ENCODE measurements at regions not wholly inside any gene's neighbourhood (a gene's known extent, or its start where the extent isn't known, plus 50 kb on each side); places are given as distances from the start of the nearest gene placed in this dataset.

GRCh38 chr15:47607695-47608094 lies 109.6 kb upstream of the SEMA6D start:
- TF ChIP-seq, protein P1, sequence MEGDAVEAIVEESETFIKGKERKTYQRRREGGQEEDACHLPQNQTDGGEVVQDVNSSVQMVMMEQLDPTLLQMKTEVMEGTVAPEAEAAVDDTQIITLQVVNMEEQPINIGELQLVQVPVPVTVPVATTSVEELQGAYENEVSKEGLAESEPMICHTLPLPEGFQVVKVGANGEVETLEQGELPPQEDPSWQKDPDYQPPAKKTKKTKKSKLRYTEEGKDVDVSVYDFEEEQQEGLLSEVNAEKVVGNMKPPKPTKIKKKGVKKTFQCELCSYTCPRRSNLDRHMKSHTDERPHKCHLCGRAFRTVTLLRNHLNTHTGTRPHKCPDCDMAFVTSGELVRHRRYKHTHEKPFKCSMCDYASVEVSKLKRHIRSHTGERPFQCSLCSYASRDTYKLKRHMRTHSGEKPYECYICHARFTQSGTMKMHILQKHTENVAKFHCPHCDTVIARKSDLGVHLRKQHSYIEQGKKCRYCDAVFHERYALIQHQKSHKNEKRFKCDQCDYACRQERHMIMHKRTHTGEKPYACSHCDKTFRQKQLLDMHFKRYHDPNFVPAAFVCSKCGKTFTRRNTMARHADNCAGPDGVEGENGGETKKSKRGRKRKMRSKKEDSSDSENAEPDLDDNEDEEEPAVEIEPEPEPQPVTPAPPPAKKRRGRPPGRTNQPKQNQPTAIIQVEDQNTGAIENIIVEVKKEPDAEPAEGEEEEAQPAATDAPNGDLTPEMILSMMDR (IDR thresholded peaks at IDR 0.05; ENCODE audit: borderline replicate concordance, extremely low read depth, insufficient read depth), result no peak
- H3K4me3 ChIP-seq (ENCODE audit: low read length in 3 of 3), result no peak overlapping the region
- H3K9ac ChIP-seq (ENCODE audit: low read length in 3 of 3), result no peak overlapping the region
- no peaks in the 10 kb centered on the region for H3K27me3 ChIP-seq (ENCODE audit: control insufficient read depth, insufficient read depth, low read length)
- no peak overlapping the region for H3K27ac ChIP-seq (ENCODE audit: low read depth in 2 of 2, low read length in 2 of 2)
- FAIRE-seq, result no peak
- H3K4me1 ChIP-seq (ENCODE audit: control insufficient read depth in 2 of 3, insufficient read depth in 2 of 3, low read depth in 1 of 3, low read length in 3 of 3), result no peaks in the 10 kb centered on the region
- H3K36me3 ChIP-seq (ENCODE audit: control insufficient read depth in 2 of 3, insufficient read depth in 3 of 3, low read length in 3 of 3), result no peaks in the 10 kb centered on the region
- peak in 1 of 5 donors; percentile 31 for DNase-seq
- no peaks in the 10 kb centered on the region for H3K9me3 ChIP-seq (ENCODE audit: control insufficient read depth in 2 of 3, insufficient read depth in 1 of 3, low read length in 3 of 3)
- intact Hi-C loops (cut with DNase I), result no loop called here

GRCh38 chr15:47609693-47610092 lies 107.6 kb upstream of the SEMA6D start:
- no peak for FAIRE-seq
- no peak overlapping the region for H3K9ac ChIP-seq (ENCODE audit: low read length in 3 of 3)
- no peak for DNase-seq

DNA sequence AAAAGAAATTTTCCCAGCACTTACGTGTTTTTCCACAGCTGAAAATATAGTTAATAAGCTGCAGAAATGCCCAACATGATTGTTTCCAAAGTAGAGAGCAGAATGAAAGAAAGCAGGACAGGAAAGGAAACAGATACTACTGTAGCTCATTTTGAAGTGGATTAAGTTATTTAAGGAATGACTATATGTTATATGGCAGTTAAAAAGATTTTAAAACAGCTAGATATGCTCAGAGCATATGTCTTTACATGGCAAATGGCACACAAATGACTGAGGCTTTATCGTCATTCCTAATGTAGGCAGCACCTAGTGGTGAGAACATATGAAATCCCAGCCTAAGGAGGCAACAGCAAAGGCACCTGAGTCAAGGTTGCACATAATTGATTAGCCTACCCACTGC lies 106.6 kb upstream of the SEMA6D start:
- Histone ChIP-seq H3K4me3 (ENCODE audit: low read length in 3 of 3) (no peak overlapping the region), H3K9ac (ENCODE audit: low read length in 3 of 3) (no peak overlapping the region), H3K9me3 (ENCODE audit: control insufficient read depth in 2 of 3, insufficient read depth in 1 of 3, low read length in 3 of 3) (no peaks in the 10 kb centered on the region), H3K36me3 (ENCODE audit: control insufficient read depth in 2 of 3, insufficient read depth in 3 of 3, low read length in 3 of 3) (no peaks in the 10 kb centered on the region), H3K4me1 (ENCODE audit: control insufficient read depth in 2 of 3, insufficient read depth in 2 of 3, low read depth in 1 of 3, low read length in 3 of 3) (no peaks in the 10 kb centered on the region), H3K27ac (ENCODE audit: low read depth in 2 of 2, low read length in 2 of 2) (no peak overlapping the region), H3K27me3 (ENCODE audit: control insufficient read depth, insufficient read depth, low read length) (no peaks in the 10 kb centered on the region)
- no peak for FAIRE-seq
- no peak for DNase-seq
- TF ChIP-seq, protein P1 (IDR thresholded peaks at IDR 0.05; ENCODE audit: borderline replicate concordance, extremely low read depth, insufficient read depth), result no peak
- intact Hi-C loops (cut with DNase I), result no loop called here

More at GRCh38 chr15:47609693-47610092, 107.6 kb upstream of the SEMA6D start:
- Histone ChIP-seq H3K27me3 (ENCODE audit: control insufficient read depth, insufficient read depth, low read length) (no peaks in the 10 kb centered on the region), H3K9me3 (ENCODE audit: control insufficient read depth in 2 of 3, insufficient read depth in 1 of 3, low read length in 3 of 3) (no peaks in the 10 kb centered on the region), H3K4me3 (ENCODE audit: low read length in 3 of 3) (no peak overlapping the region), H3K27ac (ENCODE audit: low read depth in 2 of 2, low read length in 2 of 2) (no peak overlapping the region), H3K36me3 (ENCODE audit: control insufficient read depth in 2 of 3, insufficient read depth in 3 of 3, low read length in 3 of 3) (no peaks in the 10 kb centered on the region), H3K4me1 (ENCODE audit: control insufficient read depth in 2 of 3, insufficient read depth in 2 of 3, low read depth in 1 of 3, low read length in 3 of 3) (no peaks in the 10 kb centered on the region)
- intact Hi-C loops (cut with DNase I), result no loop called here
- TF ChIP-seq, protein P1 (IDR thresholded peaks at IDR 0.05; ENCODE audit: borderline replicate concordance, extremely low read depth, insufficient read depth), result no peak

- no peak overlapping the region for H3K27ac ChIP-seq (ENCODE audit: low read depth in 2 of 2, low read length in 2 of 2)
- intact Hi-C loops (cut with DNase I), result no loop called here
- no peaks in the 10 kb centered on the region for H3K36me3 ChIP-seq (ENCODE audit: control insufficient read depth in 2 of 3, insufficient read depth in 3 of 3, low read length in 3 of 3)
- peak in 1 of 5 donors; percentile 33 for DNase-seq
- no peak for FAIRE-seq
- no peak overlapping the region for H3K4me3 ChIP-seq (ENCODE audit: low read length in 3 of 3)
- H3K4me1 ChIP-seq (ENCODE audit: control insufficient read depth in 2 of 3, insufficient read depth in 2 of 3, low read depth in 1 of 3, low read length in 3 of 3), result no peaks in the 10 kb centered on the region
- H3K9me3 ChIP-seq (ENCODE audit: control insufficient read depth in 2 of 3, insufficient read depth in 1 of 3, low read length in 3 of 3), result no peaks in the 10 kb centered on the region
- H3K27me3 ChIP-seq (ENCODE audit: control insufficient read depth, insufficient read depth, low read length), result no peaks in the 10 kb centered on the region
- TF ChIP-seq, protein P1 (IDR thresholded peaks at IDR 0.05; ENCODE audit: borderline replicate concordance, extremely low read depth, insufficient read depth), result no peak
- no peak overlapping the region for H3K9ac ChIP-seq (ENCODE audit: low read length in 3 of 3)
These were observed 102.8 kb upstream of the SEMA6D start for GRCh38 chr15:47614360-47615011.
